GM10266 (cell line): ENCODE measurements at regions not wholly inside any gene's neighbourhood (a gene's known extent, or its start where the extent isn't known, plus 50 kb on each side); places are given as distances from the start of the nearest gene placed in this dataset.
"Not testable (repeated sequence)": the region's sequence is repeated elsewhere in the genome, so short reads cannot be mapped to it uniquely, and the experiment has no call there.

Source experiments
- DNase-seq: peaks from one replicate; pipeline ENCODE4 v3.0.0; 2012; ENCODE audit errors: extremely low spot score
- TF ChIP-seq, protein P1 (sequence below): IDR thresholded peaks from 2 replicates; pipeline ENCODE4 v1.5.1; 2012; ENCODE audit warnings: mild to moderate bottlenecking, low read depth; ENCODE audit not compliant: control insufficient read depth, insufficient read depth; ENCODE audit errors: missing control alignments

DNA sequence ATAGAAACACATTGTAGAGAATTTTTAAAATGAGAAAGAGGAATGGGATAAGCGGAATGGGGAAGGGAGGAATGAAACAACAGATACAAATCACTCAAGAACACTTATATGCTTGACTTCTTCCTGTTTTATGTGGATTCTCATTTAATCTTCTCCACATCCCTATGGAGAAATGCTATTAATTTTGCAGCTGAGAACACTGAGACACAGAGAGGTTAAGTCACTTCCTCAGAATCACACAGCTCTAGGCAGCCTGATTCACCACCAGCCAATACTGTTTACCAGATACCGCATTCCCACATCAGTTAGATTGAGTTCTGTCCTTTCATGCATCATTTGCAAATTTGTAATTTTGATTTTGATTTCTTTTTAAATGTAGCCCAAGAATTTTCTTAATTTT lies 170.5 kb downstream of the SH2D4B start:
- DNase-seq, result no peak
- TF ChIP-seq, protein P1, sequence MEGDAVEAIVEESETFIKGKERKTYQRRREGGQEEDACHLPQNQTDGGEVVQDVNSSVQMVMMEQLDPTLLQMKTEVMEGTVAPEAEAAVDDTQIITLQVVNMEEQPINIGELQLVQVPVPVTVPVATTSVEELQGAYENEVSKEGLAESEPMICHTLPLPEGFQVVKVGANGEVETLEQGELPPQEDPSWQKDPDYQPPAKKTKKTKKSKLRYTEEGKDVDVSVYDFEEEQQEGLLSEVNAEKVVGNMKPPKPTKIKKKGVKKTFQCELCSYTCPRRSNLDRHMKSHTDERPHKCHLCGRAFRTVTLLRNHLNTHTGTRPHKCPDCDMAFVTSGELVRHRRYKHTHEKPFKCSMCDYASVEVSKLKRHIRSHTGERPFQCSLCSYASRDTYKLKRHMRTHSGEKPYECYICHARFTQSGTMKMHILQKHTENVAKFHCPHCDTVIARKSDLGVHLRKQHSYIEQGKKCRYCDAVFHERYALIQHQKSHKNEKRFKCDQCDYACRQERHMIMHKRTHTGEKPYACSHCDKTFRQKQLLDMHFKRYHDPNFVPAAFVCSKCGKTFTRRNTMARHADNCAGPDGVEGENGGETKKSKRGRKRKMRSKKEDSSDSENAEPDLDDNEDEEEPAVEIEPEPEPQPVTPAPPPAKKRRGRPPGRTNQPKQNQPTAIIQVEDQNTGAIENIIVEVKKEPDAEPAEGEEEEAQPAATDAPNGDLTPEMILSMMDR, result no peak

DNA sequence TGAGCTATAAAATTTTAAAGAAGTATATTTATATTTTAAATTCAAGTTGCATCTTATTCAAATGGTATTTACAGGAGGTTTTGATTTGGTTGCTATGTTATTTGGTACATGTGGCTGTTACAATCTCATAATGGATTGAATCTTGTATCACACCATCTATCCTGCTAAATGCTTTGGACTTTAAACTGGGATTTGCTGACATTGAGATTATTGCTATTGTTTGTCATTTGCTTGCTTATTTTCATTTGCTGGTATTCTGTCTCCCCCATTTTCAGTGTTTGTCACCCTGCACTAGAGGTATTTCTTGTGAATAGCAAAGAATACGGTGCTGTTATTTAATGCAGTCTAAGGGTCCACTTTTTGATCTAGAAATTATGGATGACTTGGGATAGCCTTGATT lies 171.1 kb downstream of the SH2D4B start:
- TF ChIP-seq, protein P1, result no peak
- no peak for DNase-seq

DNA sequence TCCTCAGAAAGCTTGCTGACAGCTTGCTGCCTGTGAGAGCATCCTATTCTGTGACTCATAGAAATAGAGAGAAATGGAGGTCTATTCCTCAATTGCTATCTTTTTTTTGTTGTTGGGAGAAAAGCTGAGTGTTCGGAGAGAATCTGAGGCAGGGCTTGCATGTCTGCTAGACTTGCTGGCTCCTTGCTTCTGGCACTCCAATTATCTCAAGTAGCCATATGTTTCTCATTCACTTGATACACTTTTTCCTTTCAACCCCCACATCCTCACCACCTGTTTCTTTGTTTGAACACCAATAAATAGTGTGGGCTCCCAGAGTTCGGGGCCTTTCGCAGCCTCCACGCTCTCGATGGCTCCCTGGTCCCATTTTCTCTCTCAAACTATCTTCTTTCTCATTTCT lies 172.2 kb downstream of the SH2D4B start:
- TF ChIP-seq, protein P1, result no peak
- DNase-seq, result no peak

DNA sequence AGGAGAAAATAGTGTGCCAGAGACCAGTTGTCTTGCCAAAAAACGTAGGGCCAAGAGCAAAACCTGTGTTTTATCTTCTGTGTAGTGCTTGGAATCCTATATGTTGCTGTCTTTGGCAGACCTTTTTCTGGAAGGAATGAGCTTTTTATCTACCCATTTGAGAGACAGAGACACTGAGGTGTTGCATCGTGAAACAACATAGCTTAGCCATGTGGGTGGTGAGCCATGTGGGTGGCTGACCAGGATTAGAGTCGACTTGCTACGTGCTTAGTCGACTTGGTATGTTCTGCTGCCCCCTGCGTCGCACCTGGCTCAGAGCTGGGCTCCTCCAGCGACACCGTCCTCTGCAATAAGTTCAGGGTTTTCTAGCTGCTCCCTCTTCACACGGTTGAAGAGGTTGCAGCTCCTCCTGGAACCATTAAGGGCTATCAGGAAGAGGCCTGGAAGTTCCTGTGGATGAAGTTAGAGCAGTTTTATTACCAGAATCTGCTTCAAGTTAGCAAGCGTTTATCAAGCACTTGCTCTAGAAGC lies 175.8 kb downstream of the SH2D4B start:
- TF ChIP-seq, protein P1, result no peak
- no peak for DNase-seq

DNA sequence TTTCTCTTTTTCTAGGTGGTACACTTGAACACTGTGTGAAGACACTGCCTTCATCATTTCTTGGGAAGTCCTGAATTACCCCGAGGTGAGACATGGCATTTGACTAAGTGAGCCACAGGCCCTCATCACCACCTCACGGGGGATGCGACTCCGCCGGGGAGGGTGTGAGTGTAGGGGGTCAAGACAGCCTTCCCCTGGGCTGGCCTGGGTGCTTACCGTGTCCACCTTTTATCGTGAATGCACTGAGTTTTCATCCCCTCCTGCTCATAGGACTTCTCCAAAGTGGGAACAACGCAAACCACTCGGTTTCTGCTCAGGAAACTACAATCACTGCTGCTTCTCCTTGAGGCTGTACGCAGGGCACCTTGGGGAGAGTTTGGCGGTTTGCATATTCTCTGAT lies 176.9 kb downstream of the SH2D4B start:
- TF ChIP-seq, protein P1, result no peak
- DNase-seq, result no peak

DNA sequence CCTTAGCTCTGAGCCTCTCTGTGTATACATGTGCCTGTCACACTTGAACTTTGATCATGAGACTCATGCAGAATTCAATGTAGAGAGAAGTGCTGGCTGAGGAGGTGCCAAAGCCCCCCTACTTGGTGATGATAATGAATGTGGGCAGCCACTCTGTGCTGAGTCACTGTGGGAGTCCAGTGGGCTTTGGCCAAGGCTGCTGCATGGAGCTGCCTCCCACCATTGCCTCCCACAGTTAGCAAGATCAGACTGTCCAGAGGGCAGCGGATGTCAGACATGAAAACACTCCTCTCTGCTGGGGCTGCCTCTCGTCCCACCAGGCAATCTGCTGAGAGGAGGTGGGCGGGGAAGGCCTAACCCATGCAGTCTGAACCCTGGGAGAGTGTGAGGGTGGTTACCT lies 180.3 kb downstream of the SH2D4B start:
- no peak for DNase-seq
- TF ChIP-seq, protein P1, result no peak

DNA sequence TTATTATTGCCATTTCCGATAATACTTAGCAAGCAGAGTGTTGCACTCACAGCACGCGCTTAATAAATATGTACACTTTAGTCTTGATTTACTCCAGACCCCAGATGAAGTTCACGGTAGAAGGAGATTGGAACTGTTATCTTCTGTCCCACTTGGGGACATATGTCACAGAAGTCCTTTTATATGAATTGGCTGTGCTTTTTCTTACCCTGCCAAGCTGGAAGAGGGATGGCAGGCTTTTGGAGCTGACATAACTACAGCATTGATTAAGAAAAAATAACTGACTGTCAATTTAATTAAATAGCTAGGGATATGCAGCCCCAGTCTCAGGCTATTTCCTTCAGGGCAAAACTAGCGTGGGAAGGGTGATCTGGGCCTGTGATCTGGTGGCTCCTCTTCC lies 182.2 kb downstream of the SH2D4B start:
- TF ChIP-seq, protein P1, result no peak
- no peak for DNase-seq

DNA sequence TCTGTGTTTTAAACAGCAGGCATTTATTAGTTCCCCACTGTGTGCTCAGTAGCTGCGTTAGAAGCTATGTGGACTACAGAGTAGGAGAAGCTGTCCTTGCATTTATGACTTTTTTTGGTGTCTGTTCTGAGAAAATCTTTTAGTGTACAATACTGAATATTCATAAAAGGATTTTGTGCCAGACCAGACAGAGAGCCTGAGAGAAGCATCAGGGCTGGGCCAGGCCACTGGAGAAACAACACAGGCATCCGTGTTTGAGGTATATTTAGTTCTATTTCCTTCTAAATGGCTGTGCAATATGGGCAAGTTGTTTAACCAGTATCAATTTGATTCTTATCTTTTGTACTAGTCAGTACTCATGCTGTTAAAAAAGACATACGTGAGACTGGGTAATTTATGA lies 182.8 kb downstream of the SH2D4B start:
- TF ChIP-seq, protein P1, result no peak
- no peak for DNase-seq

DNA sequence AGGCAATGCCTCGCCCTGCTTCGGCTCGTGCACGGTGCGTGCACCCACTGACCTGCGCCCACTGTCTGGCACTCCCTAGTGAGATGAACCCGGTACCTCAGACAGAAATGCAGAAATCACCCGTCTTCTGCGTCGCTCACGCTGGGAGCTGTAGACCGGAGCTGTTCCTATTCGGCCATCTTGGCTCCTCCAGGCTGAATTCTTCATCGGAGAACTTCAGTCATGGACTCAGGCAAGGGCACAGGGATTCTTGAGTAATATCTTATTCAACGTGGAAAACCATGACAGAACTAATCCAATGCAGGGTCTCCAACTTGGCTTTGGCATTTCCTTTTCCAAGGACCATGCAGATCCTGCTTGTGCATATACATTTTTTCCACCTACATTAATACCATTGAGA lies 190.7 kb downstream of the SH2D4B start:
- not testable (repeated sequence) for DNase-seq
